MCF 10A (cell line): ENCODE measurements at regions not wholly inside any gene's neighbourhood (a gene's known extent, or its start where the extent isn't known, plus 50 kb on each side); places are given as distances from the start of the nearest gene placed in this dataset.

Experiments used
- BruUV-seq: library from RNA; stranded (reverse); fragments of 400-500 nt; replicated peaks from 2 replicates; lab custom pipeline; 2021; lab: Mats Ljungman, UMichigan
- CTCF ChIA-PET: fragments of 300-600 bp; sonication (Branson Sonifier 250); formaldehyde crosslinking; extraction: SDS; loops from one replicate; lab custom pipeline; 2021; ENCODE audit warnings: antibody characterized with exemption, inconsistent platforms; lab: Yijun Ruan, JAX
- POLR2A ChIA-PET: fragments of 300-600, 350-650 bp; sonication (Branson Sonifier 250); formaldehyde crosslinking; extraction: SDS; loops from one replicate; lab custom pipeline; 2020; ENCODE audit warnings: antibody characterized with exemption, inconsistent platforms; lab: Yijun Ruan, JAX
- DNase-seq: peaks from one replicate; pipeline ENCODE4 v3.0.0-alpha.2; 2018; ENCODE audit not compliant: unreplicated experiment
- H3K27ac Mint-ChIP-seq: one replicate; pipeline ENCODE4 v1.8.0; 2022; ENCODE audit warnings: mild to moderate bottlenecking, low read depth, mixed read lengths; ENCODE audit not compliant: unreplicated experiment
- H3K27me3 Mint-ChIP-seq: one replicate; pipeline ENCODE4 v1.8.0; 2022; ENCODE audit warnings: mixed read lengths; ENCODE audit not compliant: insufficient read depth, unreplicated experiment
- H3K36me3 Mint-ChIP-seq: one replicate; pipeline ENCODE4 v1.8.0; 2022; ENCODE audit warnings: mild to moderate bottlenecking, moderate library complexity, mixed read lengths; ENCODE audit not compliant: insufficient read depth, unreplicated experiment
- H3K4me1 Mint-ChIP-seq: one replicate; pipeline ENCODE4 v1.8.0; 2022; ENCODE audit warnings: mixed read lengths; ENCODE audit not compliant: insufficient read depth, unreplicated experiment
- H3K4me3 Mint-ChIP-seq: one replicate; pipeline ENCODE4 v1.8.0; 2022; ENCODE audit warnings: mild to moderate bottlenecking, moderate library complexity, mixed read lengths; ENCODE audit not compliant: unreplicated experiment
- H3K9me3 Mint-ChIP-seq: one replicate; pipeline ENCODE4 v1.8.0; 2022; ENCODE audit warnings: mixed read lengths; ENCODE audit not compliant: unreplicated experiment
- CTCF ChIP-seq: fragments of 200-600 bp; IDR thresholded peaks from one replicate; pipeline ENCODE4 v1.8.0; 2022; ENCODE audit warnings: antibody characterized with exemption, mild to moderate bottlenecking; ENCODE audit not compliant: unreplicated experiment
- intact Hi-C: fragments of 100-400 bp; cut with micrococcal nuclease; formaldehyde crosslinking; loops from 2 replicates; pipeline ENCODE4 v1.14.1; 2022

DNA sequence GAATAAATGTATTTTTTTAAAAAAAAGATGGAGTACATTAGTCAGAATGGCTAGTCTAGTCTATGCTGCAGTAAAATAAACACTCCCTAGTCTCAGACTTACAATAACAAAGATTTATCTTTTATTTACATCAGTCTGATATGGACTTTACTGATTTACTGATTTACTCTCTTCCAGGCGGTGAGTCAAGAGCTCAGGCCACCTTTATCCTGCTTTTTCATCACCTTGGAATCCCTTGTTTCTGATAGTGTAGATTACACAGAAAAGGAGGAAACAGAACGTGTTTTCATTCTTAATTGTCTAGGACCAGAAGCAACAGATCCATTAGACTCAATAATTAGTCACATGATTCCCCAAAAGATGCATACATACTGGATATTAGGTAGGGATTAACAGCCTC is 290.1 kb upstream of the TRPC7 start:
- CTCF ChIA-PET, result no interaction called here
- Mint-ChIP-seq H3K4me1 (no peaks in the 10 kb centered on the region), H3K9me3 (no peaks in the 10 kb centered on the region), H3K4me3 (no peak overlapping the region), H3K36me3 (no peaks in the 10 kb centered on the region), H3K27ac (no peak overlapping the region), H3K27me3 (no peaks in the 10 kb centered on the region)
- no peak for TF ChIP-seq CTCF
- intact Hi-C loops, result no loop called here
- POLR2A ChIA-PET, result interaction anchor here (1.0 kb wide), 1 partner anchor 9 kb away, joined by 3 read pairs; no protein-coding TSS in a partner anchor
- no peak for DNase-seq
- no TSS peak for BruUV-seq

DNA sequence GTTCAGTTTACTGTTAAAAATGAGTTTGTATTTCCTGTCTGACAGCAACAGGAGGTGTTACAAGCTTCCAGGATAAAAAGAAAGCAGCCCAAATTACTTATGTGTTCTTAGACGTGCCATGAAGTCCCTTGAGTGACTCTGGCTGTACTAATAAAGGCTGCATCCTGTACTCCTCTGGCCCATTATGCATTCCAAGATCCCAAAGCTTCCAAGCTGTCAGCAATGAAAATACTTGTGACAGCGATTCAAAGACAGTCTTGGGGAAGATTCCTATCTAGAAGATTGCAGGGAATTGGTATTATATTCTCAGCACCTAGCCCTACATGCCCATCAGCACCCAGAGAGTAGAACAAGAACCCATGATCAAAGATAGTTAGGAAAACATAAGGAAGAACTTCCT is 281.6 kb upstream of the TRPC7 start:
- intact Hi-C loops, result no loop called here
- Mint-ChIP-seq H3K27me3 (peaks cover 18% of the 10 kb centered on the region), H3K4me3 (no peak overlapping the region), H3K36me3 (no peaks in the 10 kb centered on the region), H3K27ac (no peak overlapping the region), H3K4me1 (no peaks in the 10 kb centered on the region), H3K9me3 (no peaks in the 10 kb centered on the region)
- ChIA-PET POLR2A (no interaction called here), CTCF (no interaction called here)
- BruUV-seq, result no TSS peak
- DNase-seq, result no peak
- no peak for TF ChIP-seq CTCF

DNA sequence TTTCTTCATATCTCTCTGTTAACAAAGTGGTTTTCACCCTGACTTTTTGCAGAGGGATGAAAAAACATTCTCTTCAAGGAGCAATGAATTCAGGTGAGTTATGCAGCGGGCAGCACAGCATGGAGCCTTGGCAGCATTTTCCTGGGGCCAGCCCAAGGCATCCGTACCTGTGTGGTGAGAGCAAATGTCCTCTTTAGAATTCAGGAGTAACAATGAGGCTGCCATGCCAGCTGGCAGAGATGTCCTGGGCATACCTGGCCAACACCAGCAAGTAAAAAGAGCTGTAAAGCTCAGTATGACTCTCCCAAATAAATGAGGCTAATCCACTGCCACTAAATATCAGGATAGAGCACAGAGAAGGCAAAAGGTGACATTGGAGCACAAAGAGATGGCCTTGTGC is 277.6 kb upstream of the TRPC7 start:
- Mint-ChIP-seq H3K36me3 (no peaks in the 10 kb centered on the region), H3K9me3 (no peaks in the 10 kb centered on the region), H3K27me3 (peaks cover 44% of the 10 kb centered on the region), H3K4me1 (no peaks in the 10 kb centered on the region), H3K4me3 (no peak overlapping the region), H3K27ac (no peak overlapping the region)
- POLR2A ChIA-PET, result no interaction called here
- no peak for DNase-seq
- CTCF ChIA-PET, result interaction anchor here (0.7 kb wide), 1 partner anchor 1071 kb away, joined by 3 read pairs; no protein-coding TSS in a partner anchor
- intact Hi-C loops, result no loop called here
- no peak for TF ChIP-seq CTCF
- BruUV-seq, result no TSS peak

GRCh38 chr5:136639616-136640015 is 274.3 kb upstream of the TRPC7 start:
- ChIA-PET POLR2A (no interaction called here), CTCF (interaction anchor here (0.6 to 1.2 kb wide), 2 partner anchors 213 to 389 kb away, joined by 3 to 4 read pairs; no protein-coding TSS in a partner anchor)
- Mint-ChIP-seq H3K27ac (no peak overlapping the region), H3K9me3 (no peaks in the 10 kb centered on the region), H3K4me3 (no peak overlapping the region), H3K4me1 (no peaks in the 10 kb centered on the region), H3K36me3 (no peaks in the 10 kb centered on the region), H3K27me3 (peaks cover 74% of the 10 kb centered on the region)
- no peak for TF ChIP-seq CTCF
- DNase-seq, result no peak
- intact Hi-C loops, result no loop called here
- BruUV-seq, result no TSS peak
